ENCODE measurements at regions not wholly inside any gene's neighbourhood (a gene's known extent, or its start where the extent isn't known, plus 50 kb on each side); places are given as distances from the start of the nearest gene placed in this dataset.
"Not testable (repeated sequence)": the region's sequence is repeated elsewhere in the genome, so short reads cannot be mapped to it uniquely, and the experiment has no call there.

GRCh38 chr3:146354421-146354820 is 103.5 kb upstream of the PLSCR4 start:
- TF ChIP-seq CTCF, POLR2A (IDR thresholded peaks at IDR 0.05): not testable (repeated sequence)

All from adrenal gland (tissue), 5 donors.